HEK293 (cell line): ENCODE measurements at regions not wholly inside any gene's neighbourhood (a gene's known extent, or its start where the extent isn't known, plus 50 kb on each side); places are given as distances from the start of the nearest gene placed in this dataset.

Experiments
- CTCF ChIA-PET: fragments of 350-600 bp; formaldehyde crosslinking; extraction: SDS; loops from one replicate; lab custom pipeline; 2021; ENCODE audit warnings: antibody characterized with exemption; lab: Yijun Ruan, JAX
- POLR2A ChIA-PET: fragments of 300-600 bp; formaldehyde crosslinking; extraction: SDS; loops from one replicate; lab custom pipeline; 2020; ENCODE audit warnings: antibody characterized with exemption, inconsistent platforms; lab: Yijun Ruan, JAX
- H3K27ac ChIP-seq: fragments of 200-500 bp; sonication (Bioruptor generic); 2 replicates; pipeline ENCODE4 v1.5.1; 2014; ENCODE audit warnings: low read depth, low read length, control low read depth, inconsistent platforms; ENCODE audit errors: extremely low read depth
- H3K36me3 ChIP-seq, 2 experiments: fragments of 200-500 bp in 1 of 2; sonication (Bioruptor generic) in 1 of 2; 1 replicate in 1 of 2; 2 replicates in 1 of 2; pipeline ENCODE4 v1.5.1; 2014 to 2017; ENCODE audit warnings: inconsistent platforms in 2 of 2, low read length in 2 of 2; ENCODE audit not compliant: control insufficient read depth in 2 of 2, insufficient read depth in 1 of 2
- H3K4me1 ChIP-seq: fragments of 200-500 bp; sonication (Bioruptor generic); 2 replicates; pipeline ENCODE4 v1.5.1; 2014; ENCODE audit warnings: mild to moderate bottlenecking, low read length, inconsistent platforms; ENCODE audit not compliant: control insufficient read depth, insufficient read depth
- H3K4me3 ChIP-seq: 2 replicates; pipeline ENCODE4 v1.5.1; 2011; ENCODE audit warnings: low read depth, mild to moderate bottlenecking, control low read depth, low read length, moderate library complexity
- H3K9me3 ChIP-seq: fragments of 200-500 bp; sonication (Bioruptor generic); 2 replicates; pipeline ENCODE4 v1.5.1; 2014; ENCODE audit warnings: low read depth, low read length, inconsistent platforms; ENCODE audit not compliant: control insufficient read depth, insufficient read depth
- FEZF1 ChIP-seq: fragments of 450-650 bp; formaldehyde crosslinking; IDR thresholded peaks from 2 replicates; pipeline ENCODE4 v1.5.1; 2016; ENCODE audit warnings: missing biosample characterization, missing genetic modification characterization
- HOXD13 ChIP-seq: sonication (generic); formaldehyde crosslinking; IDR thresholded peaks from 2 replicates; pipeline ENCODE4 v1.8.0; 2022; ENCODE audit warnings: missing genetic modification reagents, borderline replicate concordance
- KLF8 ChIP-seq: fragments of 450-650 bp; formaldehyde crosslinking; IDR thresholded peaks from 2 replicates; pipeline ENCODE4 v1.5.1; 2016; ENCODE audit warnings: missing biosample characterization, missing genetic modification characterization
- SCRT2 ChIP-seq: fragments of 450-650 bp; formaldehyde crosslinking; IDR thresholded peaks from 2 replicates; pipeline ENCODE4 v1.5.1; 2016; ENCODE audit warnings: missing biosample characterization, missing genetic modification characterization
- SP2 ChIP-seq: fragments of 450-650 bp; formaldehyde crosslinking; IDR thresholded peaks from 2 replicates; pipeline ENCODE4 v1.5.1; 2016; ENCODE audit warnings: missing biosample characterization, missing genetic modification characterization
- ZBTB17 ChIP-seq: fragments of 450-650 bp; formaldehyde crosslinking; IDR thresholded peaks from 2 replicates; pipeline ENCODE4 v1.5.1; 2016; ENCODE audit warnings: missing biosample characterization, missing genetic modification characterization
- ZFP37 ChIP-seq: fragments of 450-650 bp; formaldehyde crosslinking; IDR thresholded peaks from 2 replicates; pipeline ENCODE4 v1.5.1; 2016; ENCODE audit warnings: missing biosample characterization, missing genetic modification characterization
- ZIC2 ChIP-seq: fragments of 450-650 bp; formaldehyde crosslinking; IDR thresholded peaks from 2 replicates; pipeline ENCODE4 v1.5.1; 2016; ENCODE audit warnings: missing biosample characterization, missing genetic modification characterization
- ZNF155 ChIP-seq: fragments of 450-650 bp; formaldehyde crosslinking; IDR thresholded peaks from 2 replicates; pipeline ENCODE4 v1.5.1; 2016; ENCODE audit warnings: missing biosample characterization, missing genetic modification characterization
- ZNF19 ChIP-seq: fragments of 450-650 bp; formaldehyde crosslinking; IDR thresholded peaks from 2 replicates; pipeline ENCODE4; 2016; ENCODE audit warnings: missing biosample characterization, missing genetic modification characterization, low read depth
- ZNF223 ChIP-seq: fragments of 450-650 bp; formaldehyde crosslinking; IDR thresholded peaks from 2 replicates; pipeline ENCODE4 v1.5.1; 2016; ENCODE audit warnings: missing biosample characterization, missing genetic modification characterization
- ZNF324 ChIP-seq: fragments of 450-650 bp; formaldehyde crosslinking; IDR thresholded peaks from 2 replicates; pipeline ENCODE4 v1.5.1; 2016; ENCODE audit warnings: missing biosample characterization, missing genetic modification characterization
- ZNF341 ChIP-seq: fragments of 450-650 bp; formaldehyde crosslinking; IDR thresholded peaks from 2 replicates; pipeline ENCODE4; 2016; ENCODE audit warnings: low read depth, missing biosample characterization, missing genetic modification characterization
- ZNF354C ChIP-seq: fragments of 450-650 bp; formaldehyde crosslinking; IDR thresholded peaks from 2 replicates; pipeline ENCODE4 v1.5.1; 2016; ENCODE audit warnings: missing biosample characterization, missing genetic modification characterization, low read depth, borderline replicate concordance
- ZNF548 ChIP-seq: fragments of 450-650 bp; formaldehyde crosslinking; IDR thresholded peaks from 2 replicates; pipeline ENCODE4 v1.5.1; 2016; ENCODE audit warnings: missing biosample characterization, missing genetic modification characterization
- ZNF561 ChIP-seq: fragments of 450-650 bp; IDR thresholded peaks from 2 replicates; pipeline ENCODE4 v1.5.1; 2018; ENCODE audit warnings: missing biosample characterization, missing genetic modification characterization, borderline replicate concordance
- ZNF600 ChIP-seq: fragments of 450-650 bp; formaldehyde crosslinking; IDR thresholded peaks from 2 replicates; pipeline ENCODE4 v1.5.1; 2016; ENCODE audit warnings: missing biosample characterization, missing genetic modification characterization
- ZNF639 ChIP-seq: fragments of 450-650 bp; formaldehyde crosslinking; IDR thresholded peaks from 2 replicates; pipeline ENCODE4 v1.5.1; 2016; ENCODE audit warnings: missing biosample characterization, missing genetic modification characterization
- ZNF645 ChIP-seq: fragments of 450-650 bp; formaldehyde crosslinking; IDR thresholded peaks from 2 replicates; pipeline ENCODE4; 2016; ENCODE audit warnings: missing biosample characterization, missing genetic modification characterization
- ZNF654 ChIP-seq: fragments of 450-650 bp; formaldehyde crosslinking; IDR thresholded peaks from 2 replicates; pipeline ENCODE4 v1.5.1; 2016; ENCODE audit warnings: low read depth, missing biosample characterization, missing genetic modification characterization
- ZNF768 ChIP-seq: fragments of 450-650 bp; formaldehyde crosslinking; IDR thresholded peaks from 2 replicates; pipeline ENCODE4 v1.5.1; 2018; ENCODE audit warnings: missing biosample characterization, mild to moderate bottlenecking, missing genetic modification characterization
- TF ChIP-seq, protein P1 (sequence below): fragments of 450-650 bp; formaldehyde crosslinking; IDR thresholded peaks from 2 replicates; pipeline ENCODE4 v1.5.1; 2016; ENCODE audit warnings: missing biosample characterization, missing genetic modification characterization
- TF ChIP-seq, protein P2 (sequence below): fragments of 450-650 bp; formaldehyde crosslinking; optimal IDR thresholded peaks from 2 replicates; pipeline ENCODE3; 2016; ENCODE audit warnings: missing biosample characterization, mild to moderate bottlenecking, missing genetic modification characterization
- TF ChIP-seq, protein P3 (sequence below): fragments of 450-650 bp; formaldehyde crosslinking; IDR thresholded peaks from 2 replicates; pipeline ENCODE4 v1.5.1; 2016; ENCODE audit warnings: missing biosample characterization, missing genetic modification characterization
- TF ChIP-seq, protein P4 (sequence below): fragments of 450-650 bp; formaldehyde crosslinking; IDR thresholded peaks from 2 replicates; pipeline ENCODE4 v1.5.1; 2017; ENCODE audit warnings: missing biosample characterization, missing genetic modification characterization
- TF ChIP-seq, protein P5 (sequence below): fragments of 450-650 bp; formaldehyde crosslinking; IDR thresholded peaks from 2 replicates; pipeline ENCODE4 v1.5.1; 2016; ENCODE audit warnings: missing biosample characterization, missing genetic modification characterization

GRCh38 chr17:73710095-73710592 is 65.9 kb upstream of the SDK2 start:
- ChIA-PET CTCF (interaction anchor here (0.6 to 3.7 kb wide), 40 partner anchors 9 to 984 kb away, joined by 3 to 45 read pairs (median 4); partner anchors contain the start of gene SDK2), POLR2A (no interaction called here)
- no peaks in the 10 kb centered on the region; the same call in 1 of the 2 replicates for H3K9me3 ChIP-seq
- H3K4me1 ChIP-seq, result no peaks in the 10 kb centered on the region
- no peaks in the 10 kb centered on the region for H3K36me3 ChIP-seq
- no peak overlapping the region for H3K27ac ChIP-seq
- no peak overlapping the region for H3K4me3 ChIP-seq
- 0 out of 2 replicates have a peak, but pooled peaks have one; percentile 36 for TF ChIP-seq ZNF561 (tag by site-specific recombination)
- no peak for TF ChIP-seq ZNF19 (tag by site-specific recombination)
- no peak for TF ChIP-seq ZNF639 (tag by site-specific recombination)
- TF ChIP-seq ZNF654, result peak; percentile 72
- no peak for TF ChIP-seq ZNF155
- no peak for TF ChIP-seq ZBTB17 (tag by site-specific recombination)
- no peak for TF ChIP-seq ZNF768 (tag by site-specific recombination)
- no peak for TF ChIP-seq FEZF1 (tag by site-specific recombination)
- TF ChIP-seq KLF8 (tag by site-specific recombination), result 0 out of 2 replicates have a peak, but pooled peaks have one; percentile 14
- TF ChIP-seq ZNF548 (tag by site-specific recombination), result no peak
- no peak for TF ChIP-seq ZNF354C (tag by site-specific recombination)
- peak; percentile 57 for TF ChIP-seq ZIC2
- TF ChIP-seq, protein P1, sequence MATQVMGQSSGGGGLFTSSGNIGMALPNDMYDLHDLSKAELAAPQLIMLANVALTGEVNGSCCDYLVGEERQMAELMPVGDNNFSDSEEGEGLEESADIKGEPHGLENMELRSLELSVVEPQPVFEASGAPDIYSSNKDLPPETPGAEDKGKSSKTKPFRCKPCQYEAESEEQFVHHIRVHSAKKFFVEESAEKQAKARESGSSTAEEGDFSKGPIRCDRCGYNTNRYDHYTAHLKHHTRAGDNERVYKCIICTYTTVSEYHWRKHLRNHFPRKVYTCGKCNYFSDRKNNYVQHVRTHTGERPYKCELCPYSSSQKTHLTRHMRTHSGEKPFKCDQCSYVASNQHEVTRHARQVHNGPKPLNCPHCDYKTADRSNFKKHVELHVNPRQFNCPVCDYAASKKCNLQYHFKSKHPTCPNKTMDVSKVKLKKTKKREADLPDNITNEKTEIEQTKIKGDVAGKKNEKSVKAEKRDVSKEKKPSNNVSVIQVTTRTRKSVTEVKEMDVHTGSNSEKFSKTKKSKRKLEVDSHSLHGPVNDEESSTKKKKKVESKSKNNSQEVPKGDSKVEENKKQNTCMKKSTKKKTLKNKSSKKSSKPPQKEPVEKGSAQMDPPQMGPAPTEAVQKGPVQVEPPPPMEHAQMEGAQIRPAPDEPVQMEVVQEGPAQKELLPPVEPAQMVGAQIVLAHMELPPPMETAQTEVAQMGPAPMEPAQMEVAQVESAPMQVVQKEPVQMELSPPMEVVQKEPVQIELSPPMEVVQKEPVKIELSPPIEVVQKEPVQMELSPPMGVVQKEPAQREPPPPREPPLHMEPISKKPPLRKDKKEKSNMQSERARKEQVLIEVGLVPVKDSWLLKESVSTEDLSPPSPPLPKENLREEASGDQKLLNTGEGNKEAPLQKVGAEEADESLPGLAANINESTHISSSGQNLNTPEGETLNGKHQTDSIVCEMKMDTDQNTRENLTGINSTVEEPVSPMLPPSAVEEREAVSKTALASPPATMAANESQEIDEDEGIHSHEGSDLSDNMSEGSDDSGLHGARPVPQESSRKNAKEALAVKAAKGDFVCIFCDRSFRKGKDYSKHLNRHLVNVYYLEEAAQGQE (tag by site-specific recombination), result no peak
- TF ChIP-seq, protein P2, sequence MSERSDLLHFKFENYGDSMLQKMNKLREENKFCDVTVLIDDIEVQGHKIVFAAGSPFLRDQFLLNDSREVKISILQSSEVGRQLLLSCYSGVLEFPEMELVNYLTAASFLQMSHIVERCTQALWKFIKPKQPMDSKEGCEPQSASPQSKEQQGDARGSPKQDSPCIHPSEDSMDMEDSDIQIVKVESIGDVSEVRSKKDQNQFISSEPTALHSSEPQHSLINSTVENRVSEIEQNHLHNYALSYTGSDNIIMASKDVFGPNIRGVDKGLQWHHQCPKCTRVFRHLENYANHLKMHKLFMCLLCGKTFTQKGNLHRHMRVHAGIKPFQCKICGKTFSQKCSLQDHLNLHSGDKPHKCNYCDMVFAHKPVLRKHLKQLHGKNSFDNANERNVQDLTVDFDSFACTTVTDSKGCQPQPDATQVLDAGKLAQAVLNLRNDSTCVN (tag by site-specific recombination), result no peak
- no peak for TF ChIP-seq SP2
- no peak for TF ChIP-seq ZNF645 (tag by site-specific recombination)
- 0 out of 2 replicates have a peak, but pooled peaks have one; percentile 38 for TF ChIP-seq SCRT2
- peak; percentile 62 for TF ChIP-seq ZNF341
- TF ChIP-seq, protein P3, sequence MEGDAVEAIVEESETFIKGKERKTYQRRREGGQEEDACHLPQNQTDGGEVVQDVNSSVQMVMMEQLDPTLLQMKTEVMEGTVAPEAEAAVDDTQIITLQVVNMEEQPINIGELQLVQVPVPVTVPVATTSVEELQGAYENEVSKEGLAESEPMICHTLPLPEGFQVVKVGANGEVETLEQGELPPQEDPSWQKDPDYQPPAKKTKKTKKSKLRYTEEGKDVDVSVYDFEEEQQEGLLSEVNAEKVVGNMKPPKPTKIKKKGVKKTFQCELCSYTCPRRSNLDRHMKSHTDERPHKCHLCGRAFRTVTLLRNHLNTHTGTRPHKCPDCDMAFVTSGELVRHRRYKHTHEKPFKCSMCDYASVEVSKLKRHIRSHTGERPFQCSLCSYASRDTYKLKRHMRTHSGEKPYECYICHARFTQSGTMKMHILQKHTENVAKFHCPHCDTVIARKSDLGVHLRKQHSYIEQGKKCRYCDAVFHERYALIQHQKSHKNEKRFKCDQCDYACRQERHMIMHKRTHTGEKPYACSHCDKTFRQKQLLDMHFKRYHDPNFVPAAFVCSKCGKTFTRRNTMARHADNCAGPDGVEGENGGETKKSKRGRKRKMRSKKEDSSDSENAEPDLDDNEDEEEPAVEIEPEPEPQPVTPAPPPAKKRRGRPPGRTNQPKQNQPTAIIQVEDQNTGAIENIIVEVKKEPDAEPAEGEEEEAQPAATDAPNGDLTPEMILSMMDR (tag by site-specific recombination), result peak; percentile 76
- no peak for TF ChIP-seq HOXD13 (CRISPR knock-in tag)
- 0 out of 2 replicates have a peak, but pooled peaks have one; percentile 15 for TF ChIP-seq ZNF600
- TF ChIP-seq, protein P4, sequence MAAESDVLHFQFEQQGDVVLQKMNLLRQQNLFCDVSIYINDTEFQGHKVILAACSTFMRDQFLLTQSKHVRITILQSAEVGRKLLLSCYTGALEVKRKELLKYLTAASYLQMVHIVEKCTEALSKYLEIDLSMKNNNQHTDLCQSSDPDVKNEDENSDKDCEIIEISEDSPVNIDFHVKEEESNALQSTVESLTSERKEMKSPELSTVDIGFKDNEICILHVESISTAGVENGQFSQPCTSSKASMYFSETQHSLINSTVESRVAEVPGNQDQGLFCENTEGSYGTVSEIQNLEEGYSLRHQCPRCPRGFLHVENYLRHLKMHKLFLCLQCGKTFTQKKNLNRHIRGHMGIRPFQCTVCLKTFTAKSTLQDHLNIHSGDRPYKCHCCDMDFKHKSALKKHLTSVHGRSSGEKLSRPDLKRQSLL (tag by site-specific recombination), result no peak
- TF ChIP-seq, protein P5, sequence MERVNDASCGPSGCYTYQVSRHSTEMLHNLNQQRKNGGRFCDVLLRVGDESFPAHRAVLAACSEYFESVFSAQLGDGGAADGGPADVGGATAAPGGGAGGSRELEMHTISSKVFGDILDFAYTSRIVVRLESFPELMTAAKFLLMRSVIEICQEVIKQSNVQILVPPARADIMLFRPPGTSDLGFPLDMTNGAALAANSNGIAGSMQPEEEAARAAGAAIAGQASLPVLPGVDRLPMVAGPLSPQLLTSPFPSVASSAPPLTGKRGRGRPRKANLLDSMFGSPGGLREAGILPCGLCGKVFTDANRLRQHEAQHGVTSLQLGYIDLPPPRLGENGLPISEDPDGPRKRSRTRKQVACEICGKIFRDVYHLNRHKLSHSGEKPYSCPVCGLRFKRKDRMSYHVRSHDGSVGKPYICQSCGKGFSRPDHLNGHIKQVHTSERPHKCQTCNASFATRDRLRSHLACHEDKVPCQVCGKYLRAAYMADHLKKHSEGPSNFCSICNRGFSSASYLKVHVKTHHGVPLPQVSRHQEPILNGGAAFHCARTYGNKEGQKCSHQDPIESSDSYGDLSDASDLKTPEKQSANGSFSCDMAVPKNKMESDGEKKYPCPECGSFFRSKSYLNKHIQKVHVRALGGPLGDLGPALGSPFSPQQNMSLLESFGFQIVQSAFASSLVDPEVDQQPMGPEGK (tag by site-specific recombination), result peak; percentile 31; the same call in 1 of the 2 replicates
- 0 out of 2 replicates have a peak, but pooled peaks have one; percentile 26 for TF ChIP-seq ZFP37 (tag by site-specific recombination)
- no peak for TF ChIP-seq ZNF324 (tag by site-specific recombination)
- TF ChIP-seq ZNF223 (tag by site-specific recombination), result peak; percentile 89
